ENCODE measurements at regions not wholly inside any gene's neighbourhood (a gene's known extent, or its start where the extent isn't known, plus 50 kb on each side); places are given as distances from the start of the nearest gene placed in this dataset.

- POLR2A ChIA-PET, result no interaction called here
Measured at GRCh38 chr11:129536338-129536737, 160.7 kb downstream of the BARX2 start.

GRCh38 chr11:129538323-129538722, 162.7 kb downstream of the BARX2 start:
- no peak for DNase-seq
- POLR2A ChIA-PET, result no interaction called here
- 93% methylated on average over 2 of the region's 2 CpGs for WGBS (ENCODE audit: insufficient coverage)
- Mint-ChIP-seq H3K9me3 (ENCODE audit: insufficient read depth) (peaks cover 21% of the 10 kb centered on the region), H3K27ac (no peak overlapping the region), H3K27me3 (no peaks in the 10 kb centered on the region), H3K4me3 (no peak overlapping the region), H3K4me1 (no peaks in the 10 kb centered on the region)
- Histone ChIP-seq H3K27ac (ENCODE audit: low read length in 2 of 2) (no peak overlapping the region), H3K27me3 (replicated peaks in 1 of 4; ENCODE audit: control extremely low read depth in 1 of 4, control insufficient read depth in 3 of 4, insufficient read depth in 4 of 4, low read length in 3 of 4) (no peaks in the 10 kb centered on the region), H3K36me3 (replicated peaks in 1 of 2; ENCODE audit: control extremely low read depth in 1 of 2, control insufficient read depth in 1 of 2, extremely low read depth in 1 of 2, insufficient read depth in 2 of 2, low read length in 1 of 2) (no peaks in the 10 kb centered on the region), H3K4me1 (ENCODE audit: control insufficient read depth in 2 of 2, insufficient read depth in 2 of 2, low read length in 2 of 2) (no peaks in the 10 kb centered on the region), H3K79me2 (ENCODE audit: control insufficient read depth, insufficient read depth, low read length) (no peaks in the 10 kb centered on the region), H2AFZ (ENCODE audit: insufficient read depth, low read depth, low read length, poor library complexity, severe bottlenecking) (no peak overlapping the region), H3K9ac (ENCODE audit: low read length) (no peak overlapping the region), H4K20me1 (ENCODE audit: control insufficient read depth, insufficient read depth, low read length, poor library complexity, severe bottlenecking) (no peaks in the 10 kb centered on the region), H3K4me3 (ENCODE audit: control extremely low read depth in 1 of 5, extremely low read depth in 1 of 5, insufficient read depth in 1 of 5, low read depth in 2 of 5, low read length in 4 of 5) (no peak overlapping the region), H3K9me3 (ENCODE audit: control extremely low read depth in 1 of 3, control insufficient read depth in 2 of 3, insufficient read depth in 1 of 3, low read length in 2 of 3) (peaks cover 0 to 10% (median 1%) of the 10 kb centered on the region in 3 donors), H3K4me2 (replicated peaks; ENCODE audit: low read depth, low read length, poor library complexity, severe bottlenecking) (no peak overlapping the region)
- TF ChIP-seq CTCF (IDR thresholded peaks at IDR 0.05) (no peak), EZH2 (IDR thresholded peaks at IDR 0.05; ENCODE audit: borderline replicate concordance, insufficient read depth, low read depth, low read length, poor library complexity, severe bottlenecking) (no peak)
- intact Hi-C loops (cut with micrococcal nuclease), result no loop called here
- CTCF ChIA-PET, result no interaction called here
- ATAC-seq (ENCODE audit: low read depth), result no peak

More at GRCh38 chr11:129536338-129536737, 160.7 kb downstream of the BARX2 start:
- Histone ChIP-seq H3K36me3 (replicated peaks in 1 of 2; ENCODE audit: control extremely low read depth in 1 of 2, control insufficient read depth in 1 of 2, extremely low read depth in 1 of 2, insufficient read depth in 2 of 2, low read length in 1 of 2) (no peaks in the 10 kb centered on the region), H3K4me2 (replicated peaks; ENCODE audit: low read depth, low read length, poor library complexity, severe bottlenecking) (no peak overlapping the region), H3K4me1 (ENCODE audit: control insufficient read depth in 2 of 2, insufficient read depth in 2 of 2, low read length in 2 of 2) (no peaks in the 10 kb centered on the region), H3K27me3 (replicated peaks in 1 of 4; ENCODE audit: control extremely low read depth in 1 of 4, control insufficient read depth in 3 of 4, insufficient read depth in 4 of 4, low read length in 3 of 4) (no peaks in the 10 kb centered on the region), H2AFZ (ENCODE audit: insufficient read depth, low read depth, low read length, poor library complexity, severe bottlenecking) (no peak overlapping the region), H3K79me2 (ENCODE audit: control insufficient read depth, insufficient read depth, low read length) (no peaks in the 10 kb centered on the region), H3K4me3 (ENCODE audit: control extremely low read depth in 1 of 5, extremely low read depth in 1 of 5, insufficient read depth in 1 of 5, low read depth in 2 of 5, low read length in 4 of 5) (no peak overlapping the region), H3K27ac (ENCODE audit: low read length in 2 of 2) (no peak overlapping the region), H3K9ac (ENCODE audit: low read length) (no peak overlapping the region), H3K9me3 (ENCODE audit: control extremely low read depth in 1 of 3, control insufficient read depth in 2 of 3, insufficient read depth in 1 of 3, low read length in 2 of 3) (peaks cover 0 to 10% (median 1%) of the 10 kb centered on the region in 3 donors), H4K20me1 (ENCODE audit: control insufficient read depth, insufficient read depth, low read length, poor library complexity, severe bottlenecking) (no peaks in the 10 kb centered on the region)
- WGBS (ENCODE audit: insufficient coverage), result 56% methylated on average over 1 of the region's 1 CpG
- no peak for DNase-seq
- no peak overlapping the region for H3K4me3 Mint-ChIP-seq
- CTCF ChIA-PET, result interaction anchor here (0.5 kb wide), 1 partner anchor 10 kb away, joined by 3 read pairs; no protein-coding TSS in a partner anchor
- intact Hi-C loops (cut with micrococcal nuclease), result no loop called here
- ATAC-seq (ENCODE audit: low read depth), result no peak
- no peaks in the 10 kb centered on the region for H3K27me3 Mint-ChIP-seq
- peaks cover 17% of the 10 kb centered on the region for H3K9me3 Mint-ChIP-seq (ENCODE audit: insufficient read depth)
- TF ChIP-seq CTCF (IDR thresholded peaks at IDR 0.05) (no peak), EZH2 (IDR thresholded peaks at IDR 0.05; ENCODE audit: borderline replicate concordance, insufficient read depth, low read depth, low read length, poor library complexity, severe bottlenecking) (no peak)
- H3K27ac Mint-ChIP-seq, result no peak overlapping the region
- H3K4me1 Mint-ChIP-seq, result no peaks in the 10 kb centered on the region

Measured in B cell (primary cell).